ENCODE measurements at regions not wholly inside any gene's neighbourhood (a gene's known extent, or its start where the extent isn't known, plus 50 kb on each side); places are given as distances from the start of the nearest gene placed in this dataset.

GRCh38 chr2:125698280-125698679 lies 957.7 kb upstream of the GYPC start:
- TF ChIP-seq PKNOX1 (IDR thresholded peaks at IDR 0.05) (no peak), SP1 (IDR thresholded peaks at IDR 0.05; ENCODE audit: low read depth, low read length) (no peak), POLR2A (IDR thresholded peaks at IDR 0.05; ENCODE audit: low read depth, low read length) (no peak), RAD51 (IDR thresholded peaks at IDR 0.05) (no peak), PAX5 (IDR thresholded peaks at IDR 0.05; ENCODE audit: borderline replicate concordance, low read depth, low read length) (no peak), SUZ12 (IDR thresholded peaks at IDR 0.05; ENCODE audit: unreplicated experiment) (no peak), MXI1 (IDR thresholded peaks at IDR 0.05; ENCODE audit: low read depth, low read length) (no peak), CTCF (IDR thresholded peaks at IDR 0.05 in 2 of 3, conservative IDR thresholded peaks at IDR 0.05 in 1 of 3; ENCODE audit: control insufficient read depth in 2 of 3, extremely low read depth in 1 of 3, insufficient read depth in 1 of 3, low read depth in 3 of 3, low read length in 3 of 3) (no peak), ZNF274 (IDR thresholded peaks at IDR 0.05; ENCODE audit: insufficient read depth, insufficient read length) (no peak), EP300 (IDR thresholded peaks at IDR 0.05; ENCODE audit: borderline replicate concordance in 1 of 2, control insufficient read depth in 1 of 2, low read depth in 2 of 2, low read length in 2 of 2) (no peak), POLR2AphosphoS5 (IDR thresholded peaks at IDR 0.05; ENCODE audit: low read length) (no peak)
- TF ChIP-seq, protein P1, sequence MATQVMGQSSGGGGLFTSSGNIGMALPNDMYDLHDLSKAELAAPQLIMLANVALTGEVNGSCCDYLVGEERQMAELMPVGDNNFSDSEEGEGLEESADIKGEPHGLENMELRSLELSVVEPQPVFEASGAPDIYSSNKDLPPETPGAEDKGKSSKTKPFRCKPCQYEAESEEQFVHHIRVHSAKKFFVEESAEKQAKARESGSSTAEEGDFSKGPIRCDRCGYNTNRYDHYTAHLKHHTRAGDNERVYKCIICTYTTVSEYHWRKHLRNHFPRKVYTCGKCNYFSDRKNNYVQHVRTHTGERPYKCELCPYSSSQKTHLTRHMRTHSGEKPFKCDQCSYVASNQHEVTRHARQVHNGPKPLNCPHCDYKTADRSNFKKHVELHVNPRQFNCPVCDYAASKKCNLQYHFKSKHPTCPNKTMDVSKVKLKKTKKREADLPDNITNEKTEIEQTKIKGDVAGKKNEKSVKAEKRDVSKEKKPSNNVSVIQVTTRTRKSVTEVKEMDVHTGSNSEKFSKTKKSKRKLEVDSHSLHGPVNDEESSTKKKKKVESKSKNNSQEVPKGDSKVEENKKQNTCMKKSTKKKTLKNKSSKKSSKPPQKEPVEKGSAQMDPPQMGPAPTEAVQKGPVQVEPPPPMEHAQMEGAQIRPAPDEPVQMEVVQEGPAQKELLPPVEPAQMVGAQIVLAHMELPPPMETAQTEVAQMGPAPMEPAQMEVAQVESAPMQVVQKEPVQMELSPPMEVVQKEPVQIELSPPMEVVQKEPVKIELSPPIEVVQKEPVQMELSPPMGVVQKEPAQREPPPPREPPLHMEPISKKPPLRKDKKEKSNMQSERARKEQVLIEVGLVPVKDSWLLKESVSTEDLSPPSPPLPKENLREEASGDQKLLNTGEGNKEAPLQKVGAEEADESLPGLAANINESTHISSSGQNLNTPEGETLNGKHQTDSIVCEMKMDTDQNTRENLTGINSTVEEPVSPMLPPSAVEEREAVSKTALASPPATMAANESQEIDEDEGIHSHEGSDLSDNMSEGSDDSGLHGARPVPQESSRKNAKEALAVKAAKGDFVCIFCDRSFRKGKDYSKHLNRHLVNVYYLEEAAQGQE (IDR thresholded peaks at IDR 0.05; ENCODE audit: low read depth, low read length), result no peak
- TF ChIP-seq, protein P2, sequence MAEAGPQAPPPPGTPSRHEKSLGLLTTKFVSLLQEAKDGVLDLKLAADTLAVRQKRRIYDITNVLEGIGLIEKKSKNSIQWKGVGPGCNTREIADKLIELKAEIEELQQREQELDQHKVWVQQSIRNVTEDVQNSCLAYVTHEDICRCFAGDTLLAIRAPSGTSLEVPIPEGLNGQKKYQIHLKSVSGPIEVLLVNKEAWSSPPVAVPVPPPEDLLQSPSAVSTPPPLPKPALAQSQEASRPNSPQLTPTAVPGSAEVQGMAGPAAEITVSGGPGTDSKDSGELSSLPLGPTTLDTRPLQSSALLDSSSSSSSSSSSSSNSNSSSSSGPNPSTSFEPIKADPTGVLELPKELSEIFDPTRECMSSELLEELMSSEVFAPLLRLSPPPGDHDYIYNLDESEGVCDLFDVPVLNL (IDR thresholded peaks at IDR 0.05; ENCODE audit: low read depth, low read length), result no peak

All from GM12878 (cell line).